Nephron progenitor cell (in vitro differentiated cells): ENCODE measurements at regions not wholly inside any gene's neighbourhood (a gene's known extent, or its start where the extent isn't known, plus 50 kb on each side); places are given as distances from the start of the nearest gene placed in this dataset.
"Not testable (repeated sequence)": the region's sequence is repeated elsewhere in the genome, so short reads cannot be mapped to it uniquely, and the experiment has no call there.

Experiments used
- DNase-seq: peaks from one replicate; pipeline ENCODE4 v3.0.0; 2021
- H3K27ac Mint-ChIP-seq: 2 replicates; pipeline ENCODE4 v1.8.0; 2021; ENCODE audit warnings: mild to moderate bottlenecking, moderate library complexity, mixed read lengths
- H3K27me3 Mint-ChIP-seq: 2 replicates; pipeline ENCODE4 v1.8.0; 2021; ENCODE audit warnings: mild to moderate bottlenecking, low read depth, mixed read lengths; ENCODE audit not compliant: poor library complexity
- H3K36me3 Mint-ChIP-seq: 2 replicates; pipeline ENCODE4 v1.8.0; 2021; ENCODE audit warnings: low read depth, mixed read lengths
- H3K4me1 Mint-ChIP-seq: 2 replicates; pipeline ENCODE4 v1.8.0; 2021; ENCODE audit warnings: mixed read lengths
- H3K4me3 Mint-ChIP-seq: 2 replicates; pipeline ENCODE4 v1.8.0; 2021; ENCODE audit warnings: mild to moderate bottlenecking, moderate library complexity, mixed read lengths
- H3K9me3 Mint-ChIP-seq: 2 replicates; pipeline ENCODE4 v1.8.0; 2021; ENCODE audit warnings: mild to moderate bottlenecking, moderate library complexity, mixed read lengths
- CTCF ChIP-seq: fragments of 200-600 bp; sonication (generic); IDR thresholded peaks from 2 replicates; pipeline ENCODE4 v1.5.0; 2021; ENCODE audit warnings: antibody characterized with exemption

DNA sequence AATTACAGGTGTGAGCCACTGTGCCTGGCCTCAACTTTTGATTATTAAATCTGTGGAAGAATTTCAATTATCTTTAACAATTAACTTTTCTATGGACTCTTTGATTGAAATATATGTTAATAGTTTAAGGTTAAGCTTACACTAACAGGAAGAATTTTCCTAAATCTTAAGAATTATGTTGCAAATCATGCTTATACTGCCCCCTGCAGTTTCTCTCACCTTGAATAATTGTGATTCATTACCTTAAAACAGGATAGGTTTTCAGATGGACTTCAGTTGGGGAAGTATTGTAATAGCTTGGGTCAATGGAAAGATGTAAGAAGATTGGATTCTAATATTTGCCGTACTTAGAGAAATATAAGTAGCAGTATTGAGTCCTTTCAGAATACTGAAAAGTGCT lies 66.5 kb upstream of the NIPA1 start:
- DNase-seq, H3K4me1 Mint-ChIP-seq, H3K9me3 Mint-ChIP-seq, H3K27me3 Mint-ChIP-seq, H3K36me3 Mint-ChIP-seq, H3K27ac Mint-ChIP-seq, H3K4me3 Mint-ChIP-seq: not testable (repeated sequence)

DNA sequence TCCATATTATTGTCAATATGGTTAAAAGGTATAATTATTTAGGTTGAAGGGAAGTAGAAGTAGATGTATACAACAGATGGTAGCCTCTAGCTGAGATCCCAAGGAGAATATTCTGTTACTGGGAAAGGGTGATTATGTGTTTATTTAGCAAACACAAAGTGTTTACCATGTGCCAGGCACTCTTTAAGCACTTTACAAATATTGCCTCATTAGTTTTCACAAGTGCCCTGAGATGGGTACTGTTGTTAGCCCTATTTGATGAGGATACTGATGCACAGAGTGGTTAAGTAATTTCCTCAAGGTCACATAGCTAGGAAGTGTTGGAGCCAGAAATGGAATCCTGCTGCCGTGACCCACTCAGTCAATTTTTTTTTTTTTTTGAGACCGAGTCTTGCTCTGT lies 60.3 kb upstream of the NIPA1 start:
- not testable (repeated sequence) for H3K4me3 Mint-ChIP-seq, DNase-seq, H3K4me1 Mint-ChIP-seq, H3K36me3 Mint-ChIP-seq, H3K27ac Mint-ChIP-seq, H3K27me3 Mint-ChIP-seq, H3K9me3 Mint-ChIP-seq

- H3K27ac Mint-ChIP-seq, H3K36me3 Mint-ChIP-seq, H3K27me3 Mint-ChIP-seq, H3K4me3 Mint-ChIP-seq, H3K9me3 Mint-ChIP-seq, DNase-seq: not testable (repeated sequence)
- peaks cover 23% of the 10 kb centered on the region for H3K4me1 Mint-ChIP-seq
These were observed 51.4 kb upstream of the NIPA1 start for GRCh38 chr15:22735067-22735466.

- no peak for DNase-seq
- Mint-ChIP-seq H3K9me3 (no peaks in the 10 kb centered on the region), H3K36me3 (no peaks in the 10 kb centered on the region), H3K27me3 (no peaks in the 10 kb centered on the region), H3K4me1 (peaks cover 23% of the 10 kb centered on the region), H3K27ac (no peak overlapping the region), H3K4me3 (no peak overlapping the region)
- no peak for TF ChIP-seq CTCF
These were observed 50.7 kb upstream of the NIPA1 start for GRCh38 chr15:22735781-22736180.

DNA sequence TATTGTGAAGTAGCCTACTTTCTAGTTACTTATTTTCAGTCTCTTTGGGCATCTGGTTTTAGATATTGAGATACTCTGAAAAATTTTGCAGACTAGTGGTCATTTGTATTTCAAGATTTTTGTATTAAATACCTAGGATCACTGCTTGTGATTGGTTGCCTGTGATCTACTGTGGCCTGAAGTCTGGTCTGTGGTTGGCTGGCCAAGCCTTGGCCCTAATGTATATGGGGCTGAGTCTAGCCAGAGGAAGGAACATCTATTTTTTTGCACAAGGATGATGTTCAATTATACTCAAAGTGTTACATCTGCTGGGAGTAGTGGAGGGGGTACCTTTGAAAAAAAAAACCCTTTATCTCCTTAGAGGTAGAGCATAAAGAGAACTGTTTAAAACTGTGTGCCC lies 50.2 kb upstream of the NIPA1 start:
- not testable (repeated sequence) for H3K4me3 Mint-ChIP-seq, H3K27ac Mint-ChIP-seq, H3K27me3 Mint-ChIP-seq

More for the DNA sequence above, 50.2 kb upstream of the NIPA1 start:
- H3K4me1 Mint-ChIP-seq = peaks cover 23% of the 10 kb centered on the region
- not testable (repeated sequence) for DNase-seq, H3K9me3 Mint-ChIP-seq, H3K36me3 Mint-ChIP-seq
